ENCODE measurements at regions not wholly inside any gene's neighbourhood (a gene's known extent, or its start where the extent isn't known, plus 50 kb on each side); places are given as distances from the start of the nearest gene placed in this dataset.

DNA sequence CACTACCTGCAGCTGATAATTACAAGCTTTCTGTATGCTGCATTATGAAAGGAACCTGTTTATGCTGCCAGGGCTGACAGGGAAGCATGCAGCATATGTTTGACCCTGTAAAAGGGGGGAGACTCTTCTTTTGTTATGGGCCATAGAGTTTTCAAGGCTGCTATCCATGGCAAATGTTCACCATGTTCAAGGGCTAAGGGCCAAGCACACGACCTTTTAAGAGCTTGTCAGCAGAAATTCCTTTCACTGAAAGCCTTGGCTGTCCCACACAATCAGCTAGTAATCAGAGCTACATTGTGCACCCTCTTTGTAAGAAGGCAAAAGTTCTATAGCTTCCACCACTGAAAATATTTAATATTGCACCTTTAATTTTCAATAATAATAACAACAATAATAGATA, 74.2 kb upstream of the MBIP start:
- TF ChIP-seq, protein P1, sequence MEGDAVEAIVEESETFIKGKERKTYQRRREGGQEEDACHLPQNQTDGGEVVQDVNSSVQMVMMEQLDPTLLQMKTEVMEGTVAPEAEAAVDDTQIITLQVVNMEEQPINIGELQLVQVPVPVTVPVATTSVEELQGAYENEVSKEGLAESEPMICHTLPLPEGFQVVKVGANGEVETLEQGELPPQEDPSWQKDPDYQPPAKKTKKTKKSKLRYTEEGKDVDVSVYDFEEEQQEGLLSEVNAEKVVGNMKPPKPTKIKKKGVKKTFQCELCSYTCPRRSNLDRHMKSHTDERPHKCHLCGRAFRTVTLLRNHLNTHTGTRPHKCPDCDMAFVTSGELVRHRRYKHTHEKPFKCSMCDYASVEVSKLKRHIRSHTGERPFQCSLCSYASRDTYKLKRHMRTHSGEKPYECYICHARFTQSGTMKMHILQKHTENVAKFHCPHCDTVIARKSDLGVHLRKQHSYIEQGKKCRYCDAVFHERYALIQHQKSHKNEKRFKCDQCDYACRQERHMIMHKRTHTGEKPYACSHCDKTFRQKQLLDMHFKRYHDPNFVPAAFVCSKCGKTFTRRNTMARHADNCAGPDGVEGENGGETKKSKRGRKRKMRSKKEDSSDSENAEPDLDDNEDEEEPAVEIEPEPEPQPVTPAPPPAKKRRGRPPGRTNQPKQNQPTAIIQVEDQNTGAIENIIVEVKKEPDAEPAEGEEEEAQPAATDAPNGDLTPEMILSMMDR (IDR thresholded peaks at IDR 0.05 in 8 of 11, conservative IDR thresholded peaks at IDR 0.05 in 3 of 11): no peak
- TF ChIP-seq POLR2A (IDR thresholded peaks at IDR 0.05): no peak

Measured in spleen (tissue), 7 donors.